Fibroblast of lung (primary cell): ENCODE measurements at regions not wholly inside any gene's neighbourhood (a gene's known extent, or its start where the extent isn't known, plus 50 kb on each side); places are given as distances from the start of the nearest gene placed in this dataset.

ENCODE experiments used
- DNase-seq, 2 donors: peaks; one replicate each; pipeline versions ENCODE4 v3.0.0 to v3.0.0-alpha.2; 2010; ENCODE audit warnings: low read depth in 2 of 2
- H2AFZ ChIP-seq: 2 replicates; pipeline ENCODE4 v1.5.1; 2012; ENCODE audit warnings: low read length, control low read depth, inconsistent platforms
- H3K27ac ChIP-seq: 2 replicates; pipeline ENCODE4 v1.5.1; 2011; ENCODE audit warnings: low read length, control low read depth; ENCODE audit not compliant: insufficient read depth
- H3K27me3 ChIP-seq: 2 replicates; pipeline ENCODE4 v1.5.1; 2011; ENCODE audit warnings: mild to moderate bottlenecking, low read length; ENCODE audit not compliant: control insufficient read depth, insufficient read depth
- H3K36me3 ChIP-seq: 2 replicates; pipeline ENCODE4 v1.5.1; 2011; ENCODE audit warnings: low read length; ENCODE audit not compliant: control insufficient read depth, insufficient read depth
- H3K4me1 ChIP-seq: 2 replicates; pipeline ENCODE4 v1.5.1; 2011; ENCODE audit warnings: low read length; ENCODE audit not compliant: control insufficient read depth, insufficient read depth; ENCODE audit errors: extremely low read depth
- H3K4me2 ChIP-seq: 2 replicates; pipeline ENCODE4 v1.5.1; 2011; ENCODE audit warnings: low read length, control low read depth; ENCODE audit not compliant: insufficient read depth; ENCODE audit errors: extremely low read depth
- H3K4me3 ChIP-seq, 4 experiments: fragments of 200-600 bp in 1 of 4; sonication (generic) in 1 of 4; replicated peaks in 1 of 4; 2 replicates each; pipeline ENCODE4 v1.5.1; 2011 to 2016; ENCODE audit warnings: low read length in 4 of 4, low read depth in 3 of 4, mild to moderate bottlenecking in 3 of 4, control low read depth in 2 of 4, inconsistent platforms in 1 of 4, mixed read lengths in 1 of 4; ENCODE audit not compliant: insufficient read depth in 1 of 4; ENCODE audit errors: control extremely low read depth in 1 of 4
- H3K79me2 ChIP-seq: 2 replicates; pipeline ENCODE4 v1.5.1; 2012; ENCODE audit warnings: mild to moderate bottlenecking, low read length, inconsistent platforms; ENCODE audit not compliant: control insufficient read depth, insufficient read depth
- H3K9ac ChIP-seq: 2 replicates; pipeline ENCODE4 v1.5.1; 2011; ENCODE audit warnings: mild to moderate bottlenecking, low read length, control low read depth; ENCODE audit not compliant: insufficient read depth
- H3K9me3 ChIP-seq: 2 replicates; pipeline ENCODE4 v1.5.1; 2012; ENCODE audit warnings: low read depth, low read length; ENCODE audit not compliant: control insufficient read depth, insufficient read depth
- H4K20me1 ChIP-seq: 2 replicates; pipeline ENCODE4 v1.5.1; 2011; ENCODE audit warnings: low read length; ENCODE audit not compliant: control insufficient read depth, insufficient read depth; ENCODE audit errors: extremely low read depth
- EZH2 ChIP-seq: IDR thresholded peaks from 2 replicates; pipeline ENCODE4 v1.5.1; 2012; ENCODE audit warnings: low read length, control low read depth, mild to moderate bottlenecking; ENCODE audit errors: missing control alignments
- TF ChIP-seq, protein P1 (sequence below), 2 donors: IDR thresholded peaks in 1 of 2; conservative IDR thresholded peaks in 1 of 2; 1 replicate in 1 of 2; 2 replicates in 1 of 2; pipeline ENCODE4 v1.5.1; 2011 to 2012; ENCODE audit warnings: low read length in 2 of 2, control low read depth in 1 of 2, inconsistent platforms in 1 of 2, low read depth in 1 of 2, mild to moderate bottlenecking in 1 of 2

DNA sequence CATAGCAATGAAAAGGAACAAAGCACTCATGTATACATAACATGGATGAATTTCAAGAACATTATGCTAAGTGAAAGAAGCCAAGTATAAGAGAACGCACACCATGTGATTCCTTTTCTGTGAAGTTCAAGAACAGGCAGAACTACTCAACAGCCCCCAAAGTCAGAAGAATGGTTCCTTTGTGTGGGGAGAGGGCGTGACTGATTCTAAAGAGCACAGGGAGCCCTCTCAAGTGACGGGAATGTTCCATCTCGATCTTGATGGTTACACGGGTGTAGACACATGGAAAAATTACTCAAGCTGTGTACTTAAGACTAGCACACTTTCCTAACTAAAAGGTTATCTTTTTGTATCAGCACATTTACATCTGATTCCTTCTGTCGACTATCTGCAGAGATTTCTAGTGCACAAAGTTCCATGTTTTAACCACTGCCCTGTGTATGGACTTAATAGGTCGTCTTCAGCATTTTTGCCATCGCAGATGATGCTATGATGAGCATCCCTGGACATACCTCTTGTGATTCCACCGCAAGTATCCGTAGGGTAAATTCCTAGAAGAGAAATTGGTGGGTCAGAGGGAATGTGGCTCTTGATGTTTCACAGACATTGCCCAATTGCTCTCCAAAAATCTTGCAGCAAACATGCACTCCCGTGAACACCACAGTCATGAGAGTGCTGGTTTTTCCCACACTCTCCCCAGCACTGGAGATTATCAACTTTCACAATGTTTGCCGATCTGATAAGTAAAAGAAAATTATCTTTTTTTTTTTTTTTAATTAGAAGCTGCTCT, 279.3 kb downstream of the BMP7 start:
- H3K4me2 ChIP-seq, result no peak overlapping the region
- TF ChIP-seq, protein P1, sequence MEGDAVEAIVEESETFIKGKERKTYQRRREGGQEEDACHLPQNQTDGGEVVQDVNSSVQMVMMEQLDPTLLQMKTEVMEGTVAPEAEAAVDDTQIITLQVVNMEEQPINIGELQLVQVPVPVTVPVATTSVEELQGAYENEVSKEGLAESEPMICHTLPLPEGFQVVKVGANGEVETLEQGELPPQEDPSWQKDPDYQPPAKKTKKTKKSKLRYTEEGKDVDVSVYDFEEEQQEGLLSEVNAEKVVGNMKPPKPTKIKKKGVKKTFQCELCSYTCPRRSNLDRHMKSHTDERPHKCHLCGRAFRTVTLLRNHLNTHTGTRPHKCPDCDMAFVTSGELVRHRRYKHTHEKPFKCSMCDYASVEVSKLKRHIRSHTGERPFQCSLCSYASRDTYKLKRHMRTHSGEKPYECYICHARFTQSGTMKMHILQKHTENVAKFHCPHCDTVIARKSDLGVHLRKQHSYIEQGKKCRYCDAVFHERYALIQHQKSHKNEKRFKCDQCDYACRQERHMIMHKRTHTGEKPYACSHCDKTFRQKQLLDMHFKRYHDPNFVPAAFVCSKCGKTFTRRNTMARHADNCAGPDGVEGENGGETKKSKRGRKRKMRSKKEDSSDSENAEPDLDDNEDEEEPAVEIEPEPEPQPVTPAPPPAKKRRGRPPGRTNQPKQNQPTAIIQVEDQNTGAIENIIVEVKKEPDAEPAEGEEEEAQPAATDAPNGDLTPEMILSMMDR (conservative IDR thresholded peaks at IDR 0.05 in 1 of 2, IDR thresholded peaks at IDR 0.05 in 1 of 2; ENCODE audit: low read depth in 1 of 2, low read length in 2 of 2), result no peak
- TF ChIP-seq EZH2, result no peak
- no peak for DNase-seq

DNA sequence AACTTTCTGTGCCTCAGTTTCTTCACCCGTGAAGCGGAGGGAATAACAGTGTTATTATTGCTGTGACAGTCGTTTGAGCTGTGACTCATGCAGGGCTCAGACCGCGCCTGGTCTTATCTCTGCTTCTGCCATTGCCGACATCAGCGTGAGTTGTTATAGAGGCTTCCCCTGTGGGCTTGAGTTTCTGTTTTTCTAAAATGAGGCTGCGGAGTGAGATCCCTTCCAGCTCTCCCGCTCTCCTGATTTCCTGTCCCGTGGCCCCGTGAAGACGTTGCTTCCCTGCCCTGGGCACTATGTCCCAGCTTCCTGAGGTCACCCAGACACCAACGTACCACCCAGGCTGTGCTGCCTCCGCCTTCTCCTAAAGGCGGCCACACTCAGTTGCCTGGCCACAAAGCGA, 278.5 kb downstream of the BMP7 start:
- Histone ChIP-seq H3K4me3 (no peak overlapping the region), H3K9me3 (no peaks in the 10 kb centered on the region), H3K36me3 (no peaks in the 10 kb centered on the region), H3K27ac (no peak overlapping the region), H3K4me2 (no peak overlapping the region), H3K27me3 (no peaks in the 10 kb centered on the region), H3K79me2 (no peaks in the 10 kb centered on the region), H2AFZ (no peak overlapping the region), H4K20me1 (no peaks in the 10 kb centered on the region), H3K4me1 (no peaks in the 10 kb centered on the region), H3K9ac (no peak overlapping the region)
- TF ChIP-seq, protein P1 (conservative IDR thresholded peaks at IDR 0.05 in 1 of 2, IDR thresholded peaks at IDR 0.05 in 1 of 2; ENCODE audit: low read depth in 1 of 2, low read length in 2 of 2), result no peak
- no peak for TF ChIP-seq EZH2
- DNase-seq, result no peak

More for the DNA sequence above, 279.3 kb downstream of the BMP7 start:
- H3K4me1 ChIP-seq, result no peaks in the 10 kb centered on the region
- no peaks in the 10 kb centered on the region for H3K36me3 ChIP-seq
- no peaks in the 10 kb centered on the region for H3K27me3 ChIP-seq
- no peak overlapping the region for H3K9ac ChIP-seq
- no peaks in the 10 kb centered on the region for H3K9me3 ChIP-seq
- no peaks in the 10 kb centered on the region for H3K79me2 ChIP-seq
- H2AFZ ChIP-seq, result no peak overlapping the region
- H4K20me1 ChIP-seq, result no peaks in the 10 kb centered on the region
- H3K27ac ChIP-seq, result no peak overlapping the region
- no peak overlapping the region for H3K4me3 ChIP-seq

DNA sequence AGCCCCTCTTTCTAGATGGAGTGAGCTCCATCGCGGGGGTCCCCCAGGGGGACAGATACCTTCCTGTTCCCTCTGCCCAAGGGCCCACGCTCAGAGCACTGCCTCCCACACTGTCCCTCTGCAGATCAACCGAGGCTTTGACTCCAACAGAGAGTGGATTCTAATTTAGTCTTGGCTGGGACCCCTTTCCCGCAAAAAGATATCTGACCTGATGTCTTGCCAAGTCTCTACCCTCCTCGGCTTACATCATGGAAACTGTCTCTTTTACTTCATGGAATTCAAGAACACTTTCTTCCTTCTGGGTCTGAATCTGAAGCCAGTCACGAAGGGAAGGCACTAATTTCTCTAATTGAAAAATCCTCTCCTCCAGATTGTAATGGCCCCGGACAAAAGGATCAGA, 278.0 kb downstream of the BMP7 start:
- TF ChIP-seq EZH2, result no peak
- TF ChIP-seq, protein P1 (conservative IDR thresholded peaks at IDR 0.05 in 1 of 2, IDR thresholded peaks at IDR 0.05 in 1 of 2; ENCODE audit: low read depth in 1 of 2, low read length in 2 of 2), result no peak
- no peaks in the 10 kb centered on the region for H3K9me3 ChIP-seq
- H3K4me3 ChIP-seq, result no peak overlapping the region
- no peak for DNase-seq
- no peaks in the 10 kb centered on the region for H4K20me1 ChIP-seq
- no peaks in the 10 kb centered on the region for H3K4me1 ChIP-seq
- no peak overlapping the region for H3K27ac ChIP-seq
- H3K27me3 ChIP-seq, result no peaks in the 10 kb centered on the region
- no peak overlapping the region for H2AFZ ChIP-seq
- no peaks in the 10 kb centered on the region for H3K79me2 ChIP-seq
- no peaks in the 10 kb centered on the region for H3K36me3 ChIP-seq
- no peak overlapping the region for H3K4me2 ChIP-seq
- no peak overlapping the region for H3K9ac ChIP-seq
